D721Med (cell line): ENCODE measurements at regions not wholly inside any gene's neighbourhood (a gene's known extent, or its start where the extent isn't known, plus 50 kb on each side); places are given as distances from the start of the nearest gene placed in this dataset.

Experiments used
- DNase-seq: peaks from one replicate; pipeline ENCODE4 v3.0.0; 2011; ENCODE audit warnings: low spot score; ENCODE audit not compliant: insufficient read length
- FAIRE-seq: peaks from 2 replicates; lab custom pipeline; 2011; peaks lifted over from hg19 to GRCh38; lab: Jason Lieb, UNC
- CTCF ChIP-seq: IDR thresholded peaks from 2 replicates; pipeline ENCODE4 v1.5.1; 2012; ENCODE audit warnings: mild to moderate bottlenecking, control low read depth; ENCODE audit not compliant: insufficient read depth; ENCODE audit errors: missing control alignments

DNA sequence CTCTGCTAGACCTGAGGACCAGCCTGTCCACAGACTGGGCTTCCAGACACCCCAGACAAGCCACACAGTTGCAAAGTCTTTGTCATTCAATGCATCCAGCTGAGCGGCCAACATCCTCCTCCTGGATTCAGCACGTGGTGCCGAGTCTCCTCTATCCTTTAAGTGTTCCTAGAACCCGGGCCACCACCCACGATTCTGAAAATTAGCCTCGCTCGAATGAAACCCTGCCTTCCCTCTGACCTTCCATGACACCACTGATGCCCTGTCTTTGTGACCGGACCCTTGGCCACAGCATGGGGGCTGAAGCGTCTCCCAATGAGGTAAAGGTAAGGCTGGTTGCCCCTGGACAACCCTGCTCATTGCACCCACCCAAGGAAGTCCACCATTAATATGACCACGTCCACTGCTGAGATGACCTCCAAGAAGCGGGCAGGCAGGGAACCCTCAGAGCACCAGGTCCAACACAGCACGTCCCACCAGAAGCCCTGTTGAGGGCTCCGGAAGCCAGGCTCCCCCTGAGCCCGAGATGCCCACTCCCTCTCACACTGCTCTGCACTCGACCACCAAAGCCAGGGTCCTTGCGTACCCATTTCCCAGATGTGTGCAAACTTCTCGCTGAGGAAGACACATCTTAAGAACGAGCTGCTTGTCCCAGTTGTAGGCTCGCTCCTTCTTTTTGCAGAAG is 279.0 kb downstream of the CTTN start:
- no peak for FAIRE-seq
- no peak for DNase-seq

GRCh38 chr11:70678931-70679900 is 280.9 kb downstream of the CTTN start:
- DNase-seq = no peak
- FAIRE-seq = no peak
- no peak for TF ChIP-seq CTCF

More for the DNA sequence above, 279.0 kb downstream of the CTTN start:
- no peak for TF ChIP-seq CTCF

GRCh38 chr11:70680781-70681281 is 282.5 kb downstream of the CTTN start:
- FAIRE-seq (no peak), DNase-seq (no peak)
- TF ChIP-seq CTCF = no peak

- no peak for DNase-seq
- TF ChIP-seq CTCF = no peak
- FAIRE-seq = no peak
Measured at GRCh38 chr11:70682056-70682455, 283.7 kb downstream of the CTTN start.

GRCh38 chr11:70682760-70683159 is 284.4 kb downstream of the CTTN start:
- FAIRE-seq = no peak

GRCh38 chr11:70687716-70688115 is 289.4 kb downstream of the CTTN start:
- FAIRE-seq (no peak), DNase-seq (no peak)
- TF ChIP-seq CTCF = no peak

More at GRCh38 chr11:70682760-70683159, 284.4 kb downstream of the CTTN start:
- TF ChIP-seq CTCF = no peak
- no peak for DNase-seq
